ENCODE measurements at regions not wholly inside any gene's neighbourhood (a gene's known extent, or its start where the extent isn't known, plus 50 kb on each side); places are given as distances from the start of the nearest gene placed in this dataset.
"Not testable (repeated sequence)": the region's sequence is repeated elsewhere in the genome, so short reads cannot be mapped to it uniquely, and the experiment has no call there.

DNA sequence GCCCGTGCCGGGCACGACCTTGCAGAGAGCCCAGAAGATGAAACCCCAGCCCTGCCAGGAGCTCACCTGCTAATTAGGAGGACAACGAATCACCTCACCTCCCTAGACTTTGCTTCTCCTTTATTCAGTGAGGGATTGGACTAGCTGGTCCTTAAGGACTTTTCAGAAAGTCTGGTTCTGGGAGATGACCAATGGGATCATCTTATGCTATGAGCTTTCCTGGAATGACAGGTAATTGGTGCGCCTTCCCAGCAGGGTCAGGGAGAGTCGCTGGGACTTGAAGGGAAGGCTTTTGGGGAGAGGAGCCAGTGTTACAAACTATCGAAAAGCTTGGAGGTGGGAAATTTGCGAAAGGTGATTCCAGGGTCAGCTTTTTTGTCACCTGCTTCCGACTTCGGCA, 159.1 kb downstream of the KLRB1 start:
- not testable (repeated sequence) for FAIRE-seq

DNA sequence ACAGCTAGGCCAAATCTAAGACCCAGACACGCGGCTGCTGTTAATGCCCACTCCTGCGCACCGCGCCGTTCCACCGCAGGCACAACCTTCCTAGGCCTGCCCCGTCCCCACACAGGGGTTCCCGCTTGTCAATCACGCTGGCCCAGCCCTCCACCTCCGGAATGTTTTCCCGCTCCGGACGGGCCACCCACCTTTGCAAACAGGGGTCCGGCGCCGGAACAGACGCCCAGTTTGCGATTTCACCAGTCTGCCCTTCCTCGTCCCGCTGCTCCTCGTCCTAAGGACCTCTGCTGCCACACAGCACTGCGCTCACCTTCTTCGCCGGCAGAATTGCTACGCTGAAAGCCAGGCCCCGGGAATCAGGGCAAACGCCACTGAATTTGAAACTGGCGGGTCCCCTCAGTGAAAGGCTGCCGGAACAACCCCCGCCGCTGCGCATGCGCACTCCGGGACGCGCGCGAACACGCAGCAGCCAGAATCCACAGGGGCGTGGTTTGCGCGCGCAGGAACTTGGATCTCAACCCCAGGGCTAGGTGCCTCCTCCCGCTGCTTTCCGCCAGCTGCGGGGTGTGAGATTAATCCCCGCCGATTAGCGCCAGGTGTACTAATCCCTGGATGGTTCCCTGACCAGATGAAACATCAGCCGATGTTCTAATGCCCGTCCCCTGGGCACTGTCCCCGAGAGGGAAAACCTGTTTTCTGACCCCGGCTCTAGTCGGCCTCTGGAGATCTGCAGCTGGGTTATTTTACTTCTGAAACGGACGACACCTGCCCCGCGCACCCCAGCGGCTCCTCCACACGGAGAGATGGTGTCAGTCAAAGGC, 159.7 kb downstream of the KLRB1 start:
- not testable (repeated sequence) for FAIRE-seq

DNA sequence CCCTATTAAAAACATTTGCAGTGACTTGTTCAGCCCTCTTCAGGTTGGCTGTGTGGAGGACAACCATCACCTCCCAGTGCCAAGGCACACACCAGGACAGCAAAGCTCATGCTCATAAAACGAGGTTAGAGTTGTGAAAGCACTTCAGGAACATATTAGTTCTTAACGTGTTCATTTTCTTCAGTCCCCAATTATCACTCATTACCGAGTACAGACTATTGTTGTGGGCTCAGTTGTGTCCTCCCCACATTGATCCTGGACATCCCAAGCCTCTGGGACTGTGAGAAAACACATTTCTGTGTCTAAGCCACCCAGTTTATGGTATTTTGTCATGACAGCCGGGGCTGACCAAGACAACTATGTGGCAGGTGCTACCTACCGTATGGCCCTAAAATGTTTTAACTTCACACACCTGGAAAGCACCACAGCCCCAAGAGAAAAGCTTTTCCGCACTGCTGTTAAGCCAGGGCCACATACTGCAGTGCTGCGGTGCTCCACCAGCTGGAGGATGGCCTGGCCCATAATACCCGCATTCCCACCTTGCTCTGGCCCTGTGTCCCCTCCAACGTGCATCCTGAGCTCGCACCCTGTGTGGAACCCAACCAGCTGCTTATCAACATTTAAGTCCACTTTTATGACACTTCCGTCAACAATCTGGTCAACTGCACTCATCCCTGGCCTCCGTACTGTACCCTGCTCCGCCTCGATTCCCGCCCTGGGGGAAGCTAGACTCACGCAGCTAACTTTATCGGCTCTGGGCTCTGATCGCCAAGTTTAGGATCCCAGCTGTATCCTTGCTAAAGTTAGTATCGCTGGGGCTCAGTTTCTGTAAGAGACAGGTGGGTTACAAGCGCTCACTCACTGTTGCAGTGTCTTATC, 160.6 kb downstream of the KLRB1 start:
- not testable (repeated sequence) for FAIRE-seq

DNA sequence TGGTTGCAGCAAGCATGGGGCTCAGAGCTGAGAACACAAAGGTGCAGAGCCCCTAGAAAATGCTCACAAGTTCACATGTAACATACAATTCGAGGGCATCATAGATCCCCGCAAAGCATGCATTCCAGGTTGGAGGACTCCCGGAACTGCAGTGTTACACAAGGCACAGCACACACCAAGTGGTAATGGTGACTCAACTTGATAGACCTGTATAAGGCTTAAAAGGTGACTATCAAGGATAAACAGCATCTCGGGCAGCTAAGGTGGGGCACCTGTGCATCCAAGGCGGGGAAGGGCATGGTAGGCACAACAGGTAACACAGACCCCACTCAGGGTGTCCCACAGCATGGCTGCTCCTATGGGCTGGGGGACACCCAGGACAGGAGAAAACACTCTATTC, 167.3 kb downstream of the KLRB1 start:
- FAIRE-seq, result not testable (repeated sequence)

DNA sequence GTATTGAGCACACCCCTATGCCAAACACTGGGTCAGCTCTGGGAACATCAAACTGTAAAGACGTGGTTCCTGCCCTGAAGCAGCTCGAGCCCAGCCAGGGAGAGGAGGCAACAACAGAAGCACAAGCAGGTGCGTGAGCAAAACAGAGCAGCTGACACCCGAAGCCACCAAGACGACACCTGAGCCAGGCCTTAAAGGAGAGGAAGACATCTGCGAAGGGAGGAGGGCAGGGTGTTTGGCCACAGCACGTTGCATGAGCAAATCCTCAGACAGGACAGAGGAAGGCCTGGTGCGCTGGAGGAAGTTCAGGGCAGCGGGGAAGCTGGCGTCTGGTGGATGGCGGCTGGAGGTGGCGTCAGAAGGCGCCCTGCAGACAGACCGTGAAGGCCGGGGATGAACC, 172.0 kb downstream of the KLRB1 start:
- FAIRE-seq, result not testable (repeated sequence)

DNA sequence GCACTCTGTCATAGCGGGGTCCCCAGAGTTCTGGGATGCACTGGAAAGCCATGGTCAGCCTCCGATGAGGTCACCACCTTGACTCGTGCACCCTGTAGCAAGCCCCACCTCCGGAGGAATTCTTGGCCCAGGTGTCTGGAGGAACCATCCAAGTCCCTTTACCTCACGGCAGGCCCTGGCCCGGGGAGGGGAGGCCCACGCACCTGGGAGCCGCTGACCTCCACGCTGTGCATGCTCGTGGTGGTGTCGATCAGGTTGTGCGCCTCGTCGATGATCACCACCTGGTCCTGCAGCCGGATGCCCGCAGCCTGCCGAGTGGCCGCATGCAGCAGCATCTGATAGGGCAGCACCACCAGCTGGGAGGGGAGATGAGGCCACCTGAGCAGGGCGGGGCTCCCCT, 177.3 kb downstream of the KLRB1 start:
- FAIRE-seq, result not testable (repeated sequence)

DNA sequence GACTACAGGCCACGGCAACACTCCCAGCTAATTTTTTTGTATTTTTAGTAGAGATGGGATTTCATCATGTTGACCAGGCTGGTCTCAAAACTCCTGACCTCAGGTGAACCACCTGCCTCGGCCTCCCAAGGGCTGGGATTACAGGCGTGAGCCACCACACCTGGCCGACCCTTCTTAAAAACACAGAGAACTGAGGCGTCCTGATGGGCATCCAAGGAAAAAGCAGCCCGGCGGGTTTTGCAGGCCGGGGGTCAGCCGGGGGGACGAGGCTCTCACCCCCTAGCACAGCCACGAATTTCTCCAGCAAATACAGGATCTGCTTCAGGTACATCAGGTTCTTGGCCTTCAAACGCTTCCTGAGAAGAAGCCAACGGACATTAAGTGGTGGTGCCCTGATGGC, 178.9 kb downstream of the KLRB1 start:
- FAIRE-seq, result not testable (repeated sequence)

DNA sequence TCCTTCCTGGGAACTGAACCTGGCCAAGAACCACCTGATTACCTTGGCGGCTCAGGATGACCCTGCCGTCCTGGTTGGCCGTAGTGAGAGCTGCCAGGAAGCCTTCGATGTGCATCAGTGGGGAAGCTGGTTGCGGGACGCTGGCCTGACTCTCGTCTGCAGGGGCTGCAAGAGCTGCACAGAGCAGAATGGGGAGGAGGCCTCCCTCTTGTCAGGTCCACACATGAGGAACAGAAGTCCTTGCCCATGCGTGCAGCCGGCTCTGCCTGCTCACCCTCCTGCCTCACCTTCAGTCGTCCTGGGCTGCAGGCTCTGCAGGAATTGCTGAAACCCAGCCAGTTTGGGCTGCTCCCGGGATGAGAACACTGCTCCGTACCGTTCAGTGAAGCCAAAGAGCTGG, 182.3 kb downstream of the KLRB1 start:
- FAIRE-seq, result not testable (repeated sequence)

DNA sequence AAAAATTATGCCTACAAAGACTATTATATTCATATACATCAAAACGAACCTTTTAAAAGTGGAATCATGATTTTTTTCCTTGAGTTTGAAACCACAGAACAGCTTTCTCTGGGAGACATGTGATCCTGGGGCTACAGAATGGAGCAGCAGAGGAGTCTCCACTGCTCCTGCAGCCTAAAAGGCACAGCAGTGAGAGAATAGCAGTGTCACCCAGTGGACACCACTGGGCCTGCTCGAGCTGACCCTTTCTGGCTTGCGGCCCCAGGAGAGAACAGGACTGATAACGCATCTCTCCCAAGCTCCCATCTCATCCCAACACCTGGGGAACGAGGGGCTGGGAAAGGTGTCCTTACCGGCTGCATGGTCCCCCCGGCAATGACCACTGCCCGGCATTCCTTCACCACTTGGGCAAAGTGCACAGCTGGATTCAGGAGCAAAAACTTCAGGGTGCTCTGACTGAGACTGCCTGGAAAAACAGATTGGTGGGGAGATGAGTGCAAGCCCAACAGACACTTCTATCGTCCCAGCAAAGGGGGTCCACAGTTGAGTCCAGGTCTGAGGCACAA, 183.5 kb downstream of the KLRB1 start:
- not testable (repeated sequence) for FAIRE-seq

DNA sequence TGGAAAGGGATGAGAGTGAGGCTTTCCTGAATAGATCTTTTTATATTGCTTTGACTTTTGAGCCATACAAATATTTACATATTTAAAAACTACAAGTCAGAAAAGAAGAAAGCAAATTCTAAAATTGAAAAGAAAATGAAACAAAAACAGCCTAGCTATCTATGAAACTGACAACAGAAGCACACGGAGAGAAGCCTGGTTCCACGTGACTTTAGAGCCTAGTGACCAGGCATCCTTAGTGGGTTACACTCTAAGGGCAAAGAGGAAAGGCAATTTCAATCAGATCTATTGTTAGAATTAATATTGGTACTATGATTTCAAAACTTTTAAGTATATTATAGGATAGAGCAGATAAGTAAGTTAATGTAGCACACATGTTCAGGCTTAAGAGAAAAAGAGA, 185.0 kb downstream of the KLRB1 start:
- not testable (repeated sequence) for FAIRE-seq

DNA sequence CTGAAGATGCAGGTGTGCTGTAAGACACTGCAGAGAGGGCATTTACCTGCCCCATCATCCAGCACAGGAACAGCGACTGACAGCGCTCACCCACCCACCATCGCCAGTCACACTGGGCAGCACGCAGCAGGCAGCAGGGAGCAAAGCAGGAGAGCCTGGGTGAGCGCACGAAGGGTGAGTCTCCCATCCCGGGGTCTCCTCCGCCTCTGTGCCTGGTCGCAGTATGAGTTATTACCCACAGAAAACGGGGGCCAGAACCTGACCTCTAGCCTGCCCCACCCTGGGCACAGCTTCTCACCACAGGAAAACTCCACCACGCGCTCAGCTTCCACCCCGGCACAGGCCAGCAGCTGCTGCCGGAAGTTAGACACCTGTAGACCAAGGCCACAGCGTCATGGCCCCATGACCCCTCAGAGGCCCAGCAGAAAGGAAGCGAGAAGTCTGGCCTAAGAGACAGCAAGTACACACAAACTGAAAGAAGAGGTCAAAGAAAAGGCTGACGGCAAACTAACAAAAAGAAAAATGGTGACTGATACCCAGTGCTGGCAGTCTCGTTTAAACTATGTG, 186.1 kb downstream of the KLRB1 start:
- not testable (repeated sequence) for FAIRE-seq

DNA sequence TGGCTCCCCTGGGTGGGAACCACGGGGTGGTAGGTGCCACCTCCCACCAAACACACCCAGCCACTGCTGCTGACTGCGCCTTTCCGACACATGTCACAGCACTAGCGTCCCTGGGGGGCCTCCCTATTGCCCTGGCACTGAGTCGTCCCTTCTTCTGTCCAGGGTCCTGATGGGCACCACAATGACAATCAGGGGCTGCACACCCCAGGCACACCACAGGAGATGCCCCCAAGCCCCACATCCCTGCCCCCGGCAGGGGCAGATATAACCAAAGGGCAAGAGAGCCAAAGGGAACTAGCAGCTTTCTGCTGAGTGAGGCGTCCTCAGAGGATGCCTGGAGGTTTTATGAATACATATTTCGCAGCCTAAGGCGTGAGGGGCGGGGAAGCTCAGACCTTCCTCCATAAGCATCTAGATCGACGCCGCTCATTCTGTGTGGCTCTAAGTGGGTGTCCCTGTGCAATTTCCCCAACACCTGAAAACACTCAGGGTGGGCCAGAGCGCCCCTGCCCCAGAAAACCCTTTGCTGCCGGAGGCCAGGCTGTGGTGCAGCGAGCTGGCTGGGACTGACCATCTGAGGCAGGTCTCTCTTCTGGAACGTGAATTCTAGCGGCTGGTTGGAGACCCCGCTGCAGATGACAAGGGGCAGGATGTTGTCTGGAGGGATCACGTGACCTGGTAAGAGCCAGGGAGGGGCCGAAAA, 186.7 kb downstream of the KLRB1 start:
- not testable (repeated sequence) for FAIRE-seq

DNA sequence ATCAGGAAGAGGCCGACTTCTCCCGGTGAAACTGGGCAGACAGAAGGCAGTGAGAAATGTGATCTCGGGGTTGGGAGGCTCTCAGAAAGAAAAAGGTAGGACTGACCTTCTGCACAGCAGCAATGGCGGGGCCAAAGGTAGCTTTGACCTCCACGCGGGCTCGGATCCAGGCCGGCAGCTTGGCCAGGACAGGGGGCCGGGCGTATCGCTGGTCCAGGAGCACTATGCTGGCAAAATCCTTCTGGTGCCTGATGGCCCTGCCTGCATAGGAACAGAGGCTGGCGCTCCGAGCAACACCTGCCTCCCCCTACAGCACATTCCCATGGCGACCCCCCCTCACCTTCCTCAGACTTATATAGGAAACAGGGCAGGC, 189.1 kb downstream of the KLRB1 start:
- FAIRE-seq, result not testable (repeated sequence)

DNA sequence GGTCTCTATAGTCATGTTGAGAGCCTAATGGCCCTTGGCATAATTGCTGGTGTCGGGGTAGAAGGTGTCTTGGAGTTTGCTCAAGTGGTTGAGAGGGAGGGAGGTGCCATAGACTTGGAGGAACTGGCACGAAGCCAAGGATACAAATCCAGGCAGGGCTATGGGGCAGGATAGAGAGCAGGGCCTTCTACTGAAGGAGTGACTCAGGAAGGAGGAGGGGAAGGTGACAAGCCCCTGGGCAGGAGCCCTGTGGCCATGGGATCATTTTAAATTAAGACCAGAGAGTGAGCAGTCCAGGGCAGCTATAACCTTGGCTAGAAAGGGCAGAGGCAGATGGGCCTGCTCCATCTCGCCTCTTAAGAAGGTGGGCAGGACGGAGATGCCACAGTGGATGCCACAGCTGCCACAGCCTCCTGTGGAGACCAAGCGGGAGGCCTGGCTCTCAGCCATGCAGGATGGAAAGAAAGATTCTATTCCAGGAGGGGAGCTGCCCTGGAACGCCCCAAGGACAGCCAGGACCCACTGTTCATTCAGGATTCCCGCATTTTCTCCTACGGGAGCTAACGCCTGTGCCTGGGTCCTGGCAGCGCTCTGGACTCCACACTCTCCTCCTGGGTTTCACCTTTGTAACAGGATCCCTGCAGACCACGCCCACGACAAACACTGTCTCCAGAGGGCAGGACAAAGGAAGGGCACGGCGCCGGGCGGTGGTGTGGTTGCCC, 189.6 kb downstream of the KLRB1 start:
- FAIRE-seq, result not testable (repeated sequence)

DNA sequence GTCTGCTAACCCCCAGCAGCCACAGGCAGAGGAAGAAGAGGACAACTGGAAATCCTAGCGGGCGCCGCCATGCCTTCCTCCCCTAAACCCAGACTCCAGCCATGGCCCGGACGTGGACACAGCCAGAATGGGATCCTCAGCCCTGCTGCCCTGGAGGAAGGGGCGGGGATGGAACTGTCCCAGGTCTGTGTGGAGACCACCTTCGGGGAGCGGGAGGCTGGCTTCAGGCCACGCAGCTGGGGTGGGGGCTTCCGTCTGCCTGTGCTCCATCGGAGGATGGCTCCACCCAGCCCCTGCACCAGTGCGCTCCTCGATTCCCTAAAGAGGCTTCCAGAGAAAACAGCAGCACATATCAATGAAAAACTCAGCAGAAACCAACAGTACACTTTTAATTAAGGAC, 190.4 kb downstream of the KLRB1 start:
- FAIRE-seq, result not testable (repeated sequence)

DNA sequence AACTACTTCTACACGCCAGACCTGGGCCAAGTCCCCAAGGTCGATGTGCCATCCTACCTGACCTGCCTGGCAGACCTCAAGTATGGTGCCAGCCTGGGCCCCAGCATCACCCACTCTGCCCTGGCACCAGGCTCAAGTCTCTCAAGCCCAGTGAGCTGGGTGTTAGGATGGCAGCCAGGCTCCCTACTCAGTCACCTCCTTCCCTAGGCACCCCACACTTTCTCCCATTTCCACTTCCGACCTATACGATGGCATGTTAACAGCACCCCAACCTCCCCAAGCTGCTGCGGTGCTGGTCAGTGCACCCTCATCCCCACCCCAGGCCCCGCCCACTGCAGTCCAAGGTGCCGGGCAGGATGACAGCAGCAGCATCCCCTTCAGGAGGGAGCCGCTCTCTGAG, 191.4 kb downstream of the KLRB1 start:
- not testable (repeated sequence) for FAIRE-seq

DNA sequence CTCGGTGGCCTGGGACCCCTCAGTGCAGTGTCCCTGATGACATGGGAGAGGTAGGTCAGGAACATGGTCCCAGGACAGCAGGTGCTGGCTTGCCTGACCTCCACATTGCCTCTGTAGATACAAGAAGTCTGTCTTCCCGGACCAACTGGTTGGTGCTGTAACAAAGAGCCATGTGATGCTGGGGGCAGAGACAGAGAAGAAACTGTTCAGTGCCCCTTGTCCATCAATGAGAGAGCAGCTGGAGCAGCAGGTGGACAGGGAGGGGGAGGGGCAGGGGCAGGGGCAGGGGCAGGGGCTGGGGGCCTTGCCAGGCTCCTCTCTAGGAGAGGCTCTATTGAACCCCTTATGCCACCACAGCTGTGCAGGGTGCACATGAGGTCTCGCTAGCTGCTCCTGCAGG, 191.8 kb downstream of the KLRB1 start:
- FAIRE-seq, result not testable (repeated sequence)

DNA sequence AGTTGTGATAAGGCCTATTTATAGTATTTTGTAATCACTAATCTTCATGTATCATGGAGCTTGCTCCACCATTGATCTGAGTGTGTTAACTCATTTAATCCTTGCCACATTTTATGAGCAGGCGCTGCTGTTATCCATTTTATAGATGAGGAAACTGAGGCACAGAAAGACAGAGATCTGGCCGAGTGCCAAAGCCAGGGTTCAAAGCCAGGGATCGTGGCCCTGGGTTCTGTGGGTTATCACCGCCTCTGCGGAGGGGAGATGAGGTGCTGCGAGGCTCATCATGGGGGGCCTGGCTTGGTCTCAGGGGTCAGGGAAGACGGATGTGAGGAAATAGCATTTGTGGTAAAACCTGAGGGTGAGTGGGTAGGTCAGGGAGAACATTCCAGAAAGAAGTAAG, 193.9 kb downstream of the KLRB1 start:
- not testable (repeated sequence) for FAIRE-seq

DNA sequence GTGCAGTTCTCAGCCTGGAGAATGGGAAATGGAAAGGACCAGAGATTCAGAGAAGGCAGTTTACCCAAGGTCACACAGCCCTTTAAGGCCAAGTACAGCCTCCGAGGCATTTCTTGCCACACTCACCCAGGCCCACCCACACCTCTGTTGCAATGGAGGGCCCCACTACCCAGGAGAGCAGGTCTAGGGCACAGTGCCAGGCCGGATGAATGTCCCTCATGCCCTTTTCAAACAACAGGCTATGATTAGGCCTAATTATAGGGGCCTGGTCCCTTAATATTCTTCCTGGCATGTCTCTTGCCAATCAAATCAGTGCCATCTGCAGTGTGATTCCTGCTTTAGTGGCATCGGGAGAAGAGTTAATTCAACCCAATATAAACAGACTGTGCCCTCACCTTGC, 195.3 kb downstream of the KLRB1 start:
- not testable (repeated sequence) for FAIRE-seq

DNA sequence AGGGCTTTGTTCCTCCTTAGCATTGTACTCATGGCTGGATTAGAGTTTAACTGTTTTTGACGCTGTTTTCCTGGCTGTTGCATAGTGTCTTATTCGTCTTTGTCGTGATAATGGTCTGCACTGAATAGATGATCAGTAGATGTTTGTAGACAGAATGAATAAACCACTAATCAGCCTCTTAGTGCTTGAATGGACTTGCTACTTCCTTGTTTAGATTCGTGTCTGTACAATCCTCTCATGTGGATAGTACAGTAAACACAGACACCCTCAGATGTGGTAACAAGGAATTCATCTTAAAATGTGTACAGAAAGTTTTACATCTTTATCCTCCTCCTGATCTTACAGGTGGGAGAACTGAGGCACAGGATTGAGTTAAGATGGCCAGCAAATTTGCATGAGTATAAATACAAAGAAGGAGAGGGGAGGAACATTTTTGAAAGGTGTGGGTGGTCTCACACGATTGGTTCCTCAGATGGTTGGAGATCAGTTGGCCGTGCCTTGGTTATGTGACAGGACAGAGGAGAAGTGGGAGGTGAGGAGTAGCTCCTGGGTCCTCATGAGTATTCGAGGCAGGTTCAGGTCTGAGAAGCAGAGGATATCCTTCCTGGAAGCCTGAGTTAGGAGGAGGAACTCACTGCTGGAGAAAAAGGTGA, 196.0 kb downstream of the KLRB1 start:
- not testable (repeated sequence) for FAIRE-seq

DNA sequence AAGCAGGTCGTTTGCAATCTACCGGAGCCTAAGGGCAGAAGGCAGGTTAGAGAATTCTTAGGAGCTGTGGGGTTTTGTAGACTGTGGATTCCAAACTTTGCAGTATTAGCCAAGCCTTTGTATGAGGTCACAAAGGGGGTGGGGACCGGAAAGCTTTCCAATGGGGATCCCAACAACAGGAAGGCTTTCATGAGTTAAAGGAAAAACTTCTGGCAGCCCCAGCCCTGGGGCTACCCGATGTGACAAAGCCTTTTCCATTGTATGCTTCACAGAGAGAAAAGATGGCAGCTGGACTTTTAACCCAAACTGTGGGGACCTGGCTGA, 199.2 kb upstream of the PZP start:
- not testable (repeated sequence) for FAIRE-seq
